CD4-positive, alpha-beta memory T cell (primary cell): ENCODE measurements at regions not wholly inside any gene's neighbourhood (a gene's known extent, or its start where the extent isn't known, plus 50 kb on each side); places are given as distances from the start of the nearest gene placed in this dataset.

ENCODE experiments used
- CTCF ChIA-PET: fragments of 350-600 bp; sonication (Branson Sonifier 250); formaldehyde crosslinking; loops from one replicate; lab custom pipeline; 2021; ENCODE audit warnings: inconsistent platforms; ENCODE audit not compliant: partially characterized antibody; lab: Charles Lee
- POLR2A ChIA-PET: fragments of 350-600 bp; sonication (Branson Sonifier 250); formaldehyde crosslinking; loops from one replicate; lab custom pipeline; 2021; ENCODE audit not compliant: partially characterized antibody; lab: Charles Lee
- DNase-seq, 5 donors: peaks; one replicate each; pipeline versions ENCODE4 v3.0.0 to v3.0.0-alpha.2; 2020 to 2022; ENCODE audit warnings: mixed read lengths in 1 of 5
- H3K27ac ChIP-seq: one replicate; pipeline ENCODE4 v1.7.0; 2013; ENCODE audit warnings: low read depth, low read length
- H3K27me3 ChIP-seq: 2 replicates; pipeline ENCODE4 v1.7.0; 2013; ENCODE audit warnings: mild to moderate bottlenecking, low read length, moderate library complexity; ENCODE audit not compliant: insufficient read depth
- H3K36me3 ChIP-seq: 2 replicates; pipeline ENCODE4 v1.7.0; 2013; ENCODE audit warnings: mild to moderate bottlenecking, low read length, moderate library complexity; ENCODE audit not compliant: insufficient read depth
- H3K4me1 ChIP-seq: 2 replicates; pipeline ENCODE4 v1.7.0; 2013; ENCODE audit warnings: mild to moderate bottlenecking, low read length, moderate library complexity; ENCODE audit not compliant: insufficient read depth
- H3K4me3 ChIP-seq, 2 donors: one replicate each; pipeline ENCODE4 v1.7.0; 2013; ENCODE audit warnings: low read length in 2 of 2, mild to moderate bottlenecking in 1 of 2
- H3K9me3 ChIP-seq, 2 donors: one replicate each; pipeline ENCODE4 v1.7.0; 2013; ENCODE audit warnings: low read length in 2 of 2, control low read depth in 1 of 2; ENCODE audit not compliant: control insufficient read depth in 1 of 2
- H3K27ac Mint-ChIP-seq, 7 donors: one replicate each; pipeline ENCODE4 v1.8.0; 2020 to 2021; ENCODE audit warnings: mixed read lengths in 7 of 7, mild to moderate bottlenecking in 6 of 7, inconsistent platforms in 3 of 7, moderate library complexity in 3 of 7
- H3K27me3 Mint-ChIP-seq, 2 donors: one replicate each; pipeline ENCODE4 v1.8.0; 2020 to 2021; ENCODE audit warnings: mixed read lengths in 2 of 2
- H3K36me3 Mint-ChIP-seq, 2 donors: one replicate each; pipeline ENCODE4 v1.8.0; 2020 to 2021; ENCODE audit warnings: mixed read lengths in 2 of 2, inconsistent platforms in 1 of 2, mild to moderate bottlenecking in 1 of 2
- H3K4me1 Mint-ChIP-seq, 4 donors: one replicate each; pipeline ENCODE4 v1.8.0; 2020 to 2021; ENCODE audit warnings: mixed read lengths in 4 of 4, mild to moderate bottlenecking in 1 of 4
- H3K4me3 Mint-ChIP-seq, 8 donors: one replicate each; pipeline ENCODE4 v1.8.0; 2020 to 2021; ENCODE audit warnings: mixed read lengths in 8 of 8, mild to moderate bottlenecking in 7 of 8, moderate library complexity in 6 of 8, inconsistent platforms in 3 of 8
- H3K9me3 Mint-ChIP-seq, 8 donors: one replicate each; pipeline ENCODE4 v1.8.0; 2020 to 2021; ENCODE audit warnings: mixed read lengths in 8 of 8, mild to moderate bottlenecking in 5 of 8, inconsistent platforms in 3 of 8, moderate library complexity in 1 of 8
- intact Hi-C: fragments of 100-400 bp; cut with micrococcal nuclease; formaldehyde crosslinking; loops from one replicate; pipeline ENCODE4 v1.15.1; 2023

- Histone ChIP-seq H3K4me1 (no peaks in the 10 kb centered on the region), H3K36me3 (no peaks in the 10 kb centered on the region), H3K27me3 (no peaks in the 10 kb centered on the region), H3K27ac (no peak overlapping the region), H3K4me3 (no peak overlapping the region), H3K9me3 (no peaks in the 10 kb centered on the region)
- DNase-seq = no peak
- Mint-ChIP-seq H3K4me3 (no peak overlapping the region), H3K36me3 (no peaks in the 10 kb centered on the region), H3K9me3 (no peaks in the 10 kb centered on the region), H3K27me3 (peaks cover 2 to 3% of the 10 kb centered on the region in 2 donors), H3K4me1 (no peaks in the 10 kb centered on the region), H3K27ac (no peak overlapping the region)
- intact Hi-C loops = no loop called here
- ChIA-PET POLR2A (no interaction called here), CTCF (no interaction called here)
Observed at GRCh38 chr13:75129331-75129730, 352.6 kb downstream of the TBC1D4 start.

- ChIA-PET POLR2A (no interaction called here), CTCF (no interaction called here)
- no peak overlapping the region for H3K4me3 Mint-ChIP-seq
- peaks cover 0 to 2% (median 0%) of the 10 kb centered on the region in 8 donors for H3K9me3 Mint-ChIP-seq
- intact Hi-C loops = no loop called here
- Histone ChIP-seq H3K9me3 (no peaks in the 10 kb centered on the region), H3K27ac (no peak overlapping the region), H3K36me3 (no peaks in the 10 kb centered on the region), H3K27me3 (no peaks in the 10 kb centered on the region), H3K4me3 (no peak overlapping the region), H3K4me1 (no peaks in the 10 kb centered on the region)
- peaks cover 0 to 4% of the 10 kb centered on the region in 2 donors for H3K27me3 Mint-ChIP-seq
- H3K36me3 Mint-ChIP-seq = no peaks in the 10 kb centered on the region
- no peak overlapping the region for H3K27ac Mint-ChIP-seq
- no peak for DNase-seq
- no peaks in the 10 kb centered on the region for H3K4me1 Mint-ChIP-seq
Observed at GRCh38 chr13:75124415-75124814, 357.6 kb downstream of the TBC1D4 start.

- Mint-ChIP-seq H3K9me3 (peaks cover 0 to 2% (median 0%) of the 10 kb centered on the region in 8 donors), H3K4me1 (no peaks in the 10 kb centered on the region), H3K4me3 (no peak overlapping the region), H3K27me3 (peaks cover 2 to 4% of the 10 kb centered on the region in 2 donors), H3K36me3 (no peaks in the 10 kb centered on the region), H3K27ac (no peak overlapping the region)
- POLR2A ChIA-PET = no interaction called here
- no peaks in the 10 kb centered on the region for H3K27me3 ChIP-seq
- no peaks in the 10 kb centered on the region for H3K4me1 ChIP-seq
- H3K36me3 ChIP-seq = no peaks in the 10 kb centered on the region
- H3K27ac ChIP-seq = no peak overlapping the region
- intact Hi-C loops = no loop called here
- DNase-seq = no peak
- H3K4me3 ChIP-seq = no peak overlapping the region
- CTCF ChIA-PET = no interaction called here
- H3K9me3 ChIP-seq = no peaks in the 10 kb centered on the region
Observed at GRCh38 chr13:75123428-75123827, 358.5 kb downstream of the TBC1D4 start.

GRCh38 chr13:75120085-75120484 is 361.9 kb downstream of the TBC1D4 start:
- H3K4me1 ChIP-seq = no peaks in the 10 kb centered on the region
- intact Hi-C loops = no loop called here
- H3K9me3 ChIP-seq = no peaks in the 10 kb centered on the region
- H3K27me3 ChIP-seq = no peaks in the 10 kb centered on the region
- H3K27ac ChIP-seq = no peak overlapping the region
- DNase-seq = no peak
- Mint-ChIP-seq H3K27ac (no peak overlapping the region), H3K9me3 (peaks cover 0 to 2% (median 0%) of the 10 kb centered on the region in 8 donors), H3K4me1 (no peaks in the 10 kb centered on the region), H3K4me3 (no peak overlapping the region), H3K36me3 (no peaks in the 10 kb centered on the region), H3K27me3 (peaks cover 2 to 5% of the 10 kb centered on the region in 2 donors)
- no peaks in the 10 kb centered on the region for H3K36me3 ChIP-seq
- POLR2A ChIA-PET = no interaction called here
- no peak overlapping the region for H3K4me3 ChIP-seq
- CTCF ChIA-PET = no interaction called here

- ChIA-PET CTCF (no interaction called here), POLR2A (no interaction called here)
- no peak overlapping the region for H3K27ac Mint-ChIP-seq
- no peaks in the 10 kb centered on the region for H3K36me3 ChIP-seq
- no peak overlapping the region for H3K4me3 Mint-ChIP-seq
- H3K27ac ChIP-seq = no peak overlapping the region
- H3K36me3 Mint-ChIP-seq = no peaks in the 10 kb centered on the region
- H3K27me3 ChIP-seq = no peaks in the 10 kb centered on the region
- H3K4me1 ChIP-seq = no peaks in the 10 kb centered on the region
- peaks cover 0 to 13% (median 2%) of the 10 kb centered on the region in 8 donors for H3K9me3 Mint-ChIP-seq
- H3K4me1 Mint-ChIP-seq = no peaks in the 10 kb centered on the region
- intact Hi-C loops = no loop called here
- H3K4me3 ChIP-seq = no peak overlapping the region
- DNase-seq = no peak
- H3K27me3 Mint-ChIP-seq = peaks cover 2 to 4% of the 10 kb centered on the region in 2 donors
- no peaks in the 10 kb centered on the region for H3K9me3 ChIP-seq
Observed at GRCh38 chr13:75115171-75115570, 366.8 kb downstream of the TBC1D4 start.

- Histone ChIP-seq H3K27ac (no peak overlapping the region), H3K9me3 (no peaks in the 10 kb centered on the region), H3K4me3 (no peak overlapping the region), H3K27me3 (no peaks in the 10 kb centered on the region), H3K36me3 (no peaks in the 10 kb centered on the region), H3K4me1 (no peaks in the 10 kb centered on the region)
- no peaks in the 10 kb centered on the region for H3K4me1 Mint-ChIP-seq
- no peak overlapping the region for H3K27ac Mint-ChIP-seq
- intact Hi-C loops = no loop called here
- H3K9me3 Mint-ChIP-seq = peaks cover 0 to 11% (median 1%) of the 10 kb centered on the region in 8 donors
- DNase-seq = no peak
- H3K4me3 Mint-ChIP-seq = no peak overlapping the region
- no peaks in the 10 kb centered on the region for H3K36me3 Mint-ChIP-seq
- ChIA-PET POLR2A (no interaction called here), CTCF (no interaction called here)
- H3K27me3 Mint-ChIP-seq = peaks cover 9 to 17% of the 10 kb centered on the region in 2 donors
Observed at GRCh38 chr13:75103976-75104375, 378.0 kb downstream of the TBC1D4 start.

GRCh38 chr13:75102001-75102716 is 379.8 kb downstream of the TBC1D4 start:
- Histone ChIP-seq H3K36me3 (no peaks in the 10 kb centered on the region), H3K27me3 (no peaks in the 10 kb centered on the region), H3K27ac (no peak overlapping the region), H3K4me3 (no peak overlapping the region), H3K4me1 (no peaks in the 10 kb centered on the region), H3K9me3 (no peaks in the 10 kb centered on the region)
- ChIA-PET CTCF (no interaction called here), POLR2A (no interaction called here)
- no peaks in the 10 kb centered on the region for H3K36me3 Mint-ChIP-seq
- no peak overlapping the region for H3K27ac Mint-ChIP-seq
- H3K27me3 Mint-ChIP-seq = peaks cover 5 to 19% of the 10 kb centered on the region in 2 donors
- DNase-seq = no peak
- no peaks in the 10 kb centered on the region for H3K4me1 Mint-ChIP-seq
- H3K4me3 Mint-ChIP-seq = no peak overlapping the region
- intact Hi-C loops = no loop called here
- H3K9me3 Mint-ChIP-seq = peaks cover 0 to 3% (median 0%) of the 10 kb centered on the region in 8 donors
